CD4-positive, CD25-positive, alpha-beta regulatory T cell (primary cell): ENCODE measurements at regions not wholly inside any gene's neighbourhood (a gene's known extent, or its start where the extent isn't known, plus 50 kb on each side); places are given as distances from the start of the nearest gene placed in this dataset.
"Not testable (repeated sequence)": the region's sequence is repeated elsewhere in the genome, so short reads cannot be mapped to it uniquely, and the experiment has no call there.

Experiments
- ATAC-seq, 2 donors: fragments of 150-1000 bp; cut with Tn5 transposase; one replicate each; pipeline ENCODE4 v1.10.0; 2021; ENCODE audit warnings: low read depth in 2 of 2, moderate number of reproducible peaks in 2 of 2, moderate library complexity in 1 of 2
- DNase-seq, 3 donors: peaks; one replicate each; pipeline versions ENCODE4 v3.0.0 to v3.0.0-alpha.2; 2012 to 2022; ENCODE audit warnings: mixed read lengths in 1 of 3
- H3K27ac ChIP-seq: one replicate; pipeline ENCODE4 v1.7.0; 2013; ENCODE audit warnings: mild to moderate bottlenecking, low read length; ENCODE audit not compliant: insufficient read depth, poor library complexity, severe bottlenecking
- H3K27me3 ChIP-seq: one replicate; pipeline ENCODE4 v1.7.0; 2013; ENCODE audit warnings: low read length; ENCODE audit not compliant: control insufficient read depth, insufficient read depth
- H3K36me3 ChIP-seq: one replicate; pipeline ENCODE4 v1.7.0; 2013; ENCODE audit warnings: mild to moderate bottlenecking, low read length, moderate library complexity; ENCODE audit not compliant: control insufficient read depth, insufficient read depth
- H3K4me1 ChIP-seq: 2 replicates; pipeline ENCODE4 v1.7.0; 2013; ENCODE audit warnings: mild to moderate bottlenecking, low read length; ENCODE audit not compliant: insufficient read depth, control insufficient read depth, poor library complexity, severe bottlenecking
- H3K4me3 ChIP-seq: one replicate; pipeline ENCODE4 v1.7.0; 2013; ENCODE audit warnings: low read depth, mild to moderate bottlenecking, low read length, moderate library complexity
- H3K9me3 ChIP-seq, 2 experiments: 1 replicate in 1 of 2; 2 replicates in 1 of 2; pipeline ENCODE4 v1.7.0; 2013; ENCODE audit warnings: low read length in 2 of 2, mild to moderate bottlenecking in 1 of 2, moderate library complexity in 1 of 2; ENCODE audit not compliant: control insufficient read depth in 2 of 2
- H3K27ac Mint-ChIP-seq, 3 donors: one replicate each; pipeline ENCODE4 v1.8.0; 2020 to 2022; ENCODE audit warnings: mild to moderate bottlenecking in 3 of 3, mixed read lengths in 3 of 3, moderate library complexity in 2 of 3
- H3K27me3 Mint-ChIP-seq: one replicate; pipeline ENCODE4 v1.8.0; 2022; ENCODE audit warnings: mild to moderate bottlenecking, mixed read lengths
- H3K36me3 Mint-ChIP-seq: one replicate; pipeline ENCODE4 v1.8.0; 2020; ENCODE audit warnings: mixed read lengths
- H3K4me1 Mint-ChIP-seq, 4 donors: one replicate each; pipeline ENCODE4 v1.8.0; 2020 to 2022; ENCODE audit warnings: mixed read lengths in 4 of 4, mild to moderate bottlenecking in 1 of 4
- H3K4me3 Mint-ChIP-seq, 4 donors: one replicate each; pipeline ENCODE4 v1.8.0; 2020 to 2022; ENCODE audit warnings: mild to moderate bottlenecking in 4 of 4, mixed read lengths in 4 of 4, moderate library complexity in 3 of 4
- H3K9me3 Mint-ChIP-seq, 7 donors: one replicate each; pipeline ENCODE4 v1.8.0; 2020 to 2022; ENCODE audit warnings: mixed read lengths in 7 of 7, mild to moderate bottlenecking in 3 of 7, moderate library complexity in 2 of 7

DNA sequence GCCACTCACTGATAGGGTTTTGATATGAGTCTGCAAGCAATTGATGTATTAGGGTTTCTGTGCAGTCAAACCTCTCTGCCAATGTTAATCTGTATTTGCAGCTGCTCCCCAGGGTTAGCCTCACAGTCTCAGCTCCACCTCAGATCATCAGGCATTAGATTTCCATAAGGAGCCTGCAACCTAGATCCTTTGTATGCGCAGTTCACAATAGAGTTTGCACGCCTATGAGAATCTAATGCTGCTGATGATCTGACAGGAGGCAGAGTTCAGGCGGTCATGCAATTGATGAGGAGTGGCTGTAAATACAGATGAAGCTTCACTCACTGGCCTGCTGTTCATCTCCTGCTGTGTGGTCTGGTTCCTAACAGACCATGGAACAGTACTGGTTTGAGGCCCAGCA, 280.6 kb downstream of the PAPSS1 start:
- no peaks in the 10 kb centered on the region for H3K36me3 Mint-ChIP-seq
- H3K27ac ChIP-seq, result no peak overlapping the region
- ATAC-seq, result no peak
- no peak overlapping the region for H3K4me3 Mint-ChIP-seq
- H3K9me3 ChIP-seq, result no peaks in the 10 kb centered on the region
- no peak for DNase-seq
- no peaks in the 10 kb centered on the region for H3K4me1 ChIP-seq
- H3K9me3 Mint-ChIP-seq, result peaks cover 0 to 1% (median 0%) of the 10 kb centered on the region in 7 donors
- H3K36me3 ChIP-seq, result no peaks in the 10 kb centered on the region
- no peaks in the 10 kb centered on the region for H3K27me3 ChIP-seq
- H3K27ac Mint-ChIP-seq, result no peak overlapping the region
- no peaks in the 10 kb centered on the region for H3K27me3 Mint-ChIP-seq
- no peaks in the 10 kb centered on the region for H3K4me1 Mint-ChIP-seq
- no peak overlapping the region for H3K4me3 ChIP-seq

DNA sequence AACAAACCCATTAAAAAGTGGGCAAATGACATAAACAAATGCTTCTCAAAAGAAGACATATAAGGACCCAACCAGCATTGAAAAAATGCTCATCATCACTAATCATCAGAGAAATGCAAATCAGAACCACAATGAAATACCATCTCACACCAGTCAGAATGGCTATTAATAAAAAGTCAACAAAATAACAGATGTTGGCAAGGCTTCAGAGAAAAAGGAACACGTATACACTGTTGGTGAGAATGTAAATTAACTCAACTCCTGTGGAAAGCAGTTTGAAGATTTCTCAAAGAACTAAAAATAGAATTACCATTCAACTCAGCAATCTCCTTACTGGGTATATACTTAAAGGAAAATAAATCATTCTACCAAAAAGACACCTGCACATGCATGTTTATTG, 283.6 kb downstream of the PAPSS1 start:
- not testable (repeated sequence) for H3K36me3 Mint-ChIP-seq, H3K27me3 Mint-ChIP-seq, H3K9me3 ChIP-seq, H3K27ac ChIP-seq, H3K4me3 Mint-ChIP-seq, ATAC-seq, H3K4me1 ChIP-seq, H3K4me1 Mint-ChIP-seq, H3K36me3 ChIP-seq, H3K27me3 ChIP-seq, H3K4me3 ChIP-seq, H3K27ac Mint-ChIP-seq, H3K9me3 Mint-ChIP-seq, DNase-seq

DNA sequence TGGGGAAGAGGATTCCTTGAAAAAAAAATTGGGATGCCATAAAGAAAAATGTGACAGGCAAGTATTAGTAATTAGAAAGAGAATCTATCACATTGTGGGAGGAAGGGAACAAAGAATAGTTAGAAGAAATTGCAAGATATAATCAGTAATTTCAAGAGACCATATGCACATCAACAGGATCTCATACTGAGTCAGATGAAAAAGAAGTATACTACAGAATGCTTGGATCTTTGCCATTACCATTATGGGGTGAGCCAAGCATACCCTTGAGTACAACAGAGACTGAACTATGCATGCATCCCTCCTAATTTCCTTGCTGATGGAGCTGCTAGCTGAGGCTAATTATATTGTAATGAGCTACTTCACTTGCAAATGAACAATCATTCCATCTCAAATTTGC, 287.6 kb downstream of the PAPSS1 start:
- Mint-ChIP-seq H3K27me3 (no peaks in the 10 kb centered on the region), H3K9me3 (peaks cover 0 to 4% (median 0%) of the 10 kb centered on the region in 7 donors), H3K27ac (no peak overlapping the region), H3K4me1 (no peaks in the 10 kb centered on the region), H3K36me3 (no peaks in the 10 kb centered on the region), H3K4me3 (no peak overlapping the region)
- DNase-seq (no peak), ATAC-seq (no peak)
- no peak overlapping the region for H3K4me3 ChIP-seq
- peaks cover 2% of the 10 kb centered on the region for H3K27me3 ChIP-seq
- no peaks in the 10 kb centered on the region for H3K36me3 ChIP-seq
- no peak overlapping the region for H3K27ac ChIP-seq
- H3K9me3 ChIP-seq, result no peaks in the 10 kb centered on the region
- H3K4me1 ChIP-seq, result no peaks in the 10 kb centered on the region

DNA sequence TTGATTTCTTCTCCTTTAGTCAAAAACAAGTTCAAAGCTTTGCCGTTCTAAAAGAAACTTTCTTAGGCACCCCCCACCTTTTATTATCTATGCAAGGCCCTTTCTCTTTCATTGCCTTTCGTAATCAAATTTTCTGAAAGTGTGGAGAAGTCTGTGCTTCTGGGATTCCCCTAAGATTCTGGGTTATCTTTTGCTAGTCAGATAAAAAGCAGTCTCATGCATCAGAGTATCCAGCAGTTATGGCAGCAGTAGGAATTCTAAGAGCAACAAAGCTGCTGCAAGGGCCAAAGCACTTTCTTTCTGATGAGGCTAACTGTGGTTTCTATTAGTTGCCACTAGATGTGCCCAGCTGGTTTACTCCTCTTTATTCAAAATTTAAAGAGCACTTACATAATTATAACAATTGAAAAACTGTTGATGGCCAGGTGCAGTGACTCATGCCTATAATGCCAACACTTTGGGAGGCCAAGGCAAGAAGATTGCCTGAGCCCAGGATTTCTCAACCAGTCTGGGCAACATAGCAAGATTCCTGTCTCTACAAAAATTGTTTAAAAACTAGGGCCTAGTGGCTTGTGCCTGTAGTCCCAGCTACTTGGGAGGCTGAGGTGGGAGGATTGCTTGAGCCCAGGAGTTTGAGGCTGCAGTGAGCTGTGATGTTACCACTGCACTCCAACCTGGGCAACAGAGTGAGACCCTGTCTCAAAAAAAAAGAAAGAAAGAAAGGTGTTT, 296.2 kb downstream of the PAPSS1 start:
- Mint-ChIP-seq H3K4me1 (no peaks in the 10 kb centered on the region), H3K27ac (no peak overlapping the region), H3K9me3 (peaks cover 0 to 4% (median 2%) of the 10 kb centered on the region in 7 donors), H3K27me3 (no peaks in the 10 kb centered on the region), H3K36me3 (no peaks in the 10 kb centered on the region), H3K4me3 (no peak overlapping the region)
- ATAC-seq (no peak), DNase-seq (no peak)
- peaks cover 0 to 4% of the 10 kb centered on the region in 2 experiments for H3K9me3 ChIP-seq
- no peaks in the 10 kb centered on the region for H3K4me1 ChIP-seq
- H3K27ac ChIP-seq, result no peak overlapping the region
- H3K27me3 ChIP-seq, result no peaks in the 10 kb centered on the region
- H3K36me3 ChIP-seq, result no peaks in the 10 kb centered on the region
- H3K4me3 ChIP-seq, result no peak overlapping the region

DNA sequence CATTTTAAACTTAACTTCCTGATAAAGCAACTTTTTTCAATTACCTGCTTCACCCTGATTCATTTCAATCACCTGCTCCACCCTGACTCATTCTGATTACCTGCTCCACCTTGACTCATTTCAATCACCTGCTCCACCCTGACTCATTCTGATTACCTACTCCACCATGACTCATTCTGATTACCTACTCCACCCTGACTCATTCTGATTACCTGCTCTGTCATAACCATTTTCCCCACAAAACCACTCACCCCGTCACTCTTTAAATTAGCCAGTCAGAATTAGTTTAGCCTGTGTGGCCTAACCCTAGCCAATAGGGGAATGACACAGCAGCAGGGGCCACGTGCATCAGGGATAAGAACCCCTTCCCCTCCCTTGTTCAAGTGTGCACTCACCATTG, 300.5 kb downstream of the PAPSS1 start:
- not testable (repeated sequence) for H3K27ac Mint-ChIP-seq, H3K27ac ChIP-seq, ATAC-seq

DNA sequence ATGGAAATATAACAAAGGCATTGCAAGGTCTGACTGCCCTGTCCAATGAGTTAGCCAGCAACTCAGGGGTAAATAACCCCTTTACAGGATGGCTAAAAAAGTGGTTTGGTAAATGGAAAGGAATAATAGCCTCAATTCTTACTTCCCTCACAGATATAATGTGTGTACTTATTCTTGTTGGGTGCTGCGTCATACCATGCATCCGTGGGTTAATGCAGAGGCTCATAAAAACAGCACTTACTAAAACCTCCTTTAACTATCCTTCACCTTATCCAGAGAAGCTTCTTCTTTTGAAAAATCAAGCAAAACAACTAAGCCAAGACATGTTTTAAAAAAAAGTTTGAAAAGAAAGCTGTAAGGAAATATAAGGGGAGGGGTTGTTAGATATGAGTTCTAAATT, 301.0 kb downstream of the PAPSS1 start:
- Mint-ChIP-seq H3K9me3 (peaks cover 0 to 9% (median 2%) of the 10 kb centered on the region in 7 donors), H3K27me3 (peaks cover 4% of the 10 kb centered on the region), H3K4me3 (no peak overlapping the region), H3K36me3 (no peaks in the 10 kb centered on the region), H3K27ac (no peak overlapping the region), H3K4me1 (no peaks in the 10 kb centered on the region)
- peaks cover 0 to 4% of the 10 kb centered on the region in 2 experiments for H3K9me3 ChIP-seq
- no peak overlapping the region for H3K27ac ChIP-seq
- DNase-seq (no peak), ATAC-seq (no peak)
- H3K36me3 ChIP-seq, result no peaks in the 10 kb centered on the region
- no peaks in the 10 kb centered on the region for H3K4me1 ChIP-seq
- no peaks in the 10 kb centered on the region for H3K27me3 ChIP-seq
- H3K4me3 ChIP-seq, result no peak overlapping the region

More for the DNA sequence above, 300.5 kb downstream of the PAPSS1 start:
- not testable (repeated sequence) for H3K4me1 Mint-ChIP-seq, H3K9me3 Mint-ChIP-seq, H3K4me1 ChIP-seq, H3K4me3 ChIP-seq, H3K27me3 ChIP-seq, H3K36me3 Mint-ChIP-seq, H3K36me3 ChIP-seq, H3K9me3 ChIP-seq, H3K27me3 Mint-ChIP-seq, H3K4me3 Mint-ChIP-seq, DNase-seq

DNA sequence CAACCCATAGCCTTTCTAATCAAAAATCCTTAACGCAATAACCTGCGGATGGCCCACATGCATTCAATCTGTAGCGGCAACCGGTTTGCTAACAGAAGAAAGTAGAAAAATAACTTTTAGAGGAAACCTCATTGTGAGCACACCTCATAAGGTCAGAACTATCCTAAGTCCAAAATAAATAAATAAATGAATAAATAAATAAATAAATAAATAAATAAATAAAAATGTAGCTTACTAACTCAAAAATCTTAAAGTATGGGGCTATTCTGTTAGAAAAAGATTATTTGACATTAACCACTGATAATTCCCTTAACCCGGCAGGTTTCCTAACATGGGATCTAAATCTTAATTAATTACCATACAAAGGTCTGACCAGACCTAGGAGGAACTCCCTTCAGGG, 304.5 kb downstream of the PAPSS1 start:
- H3K4me1 Mint-ChIP-seq, H3K36me3 Mint-ChIP-seq, H3K27me3 Mint-ChIP-seq, H3K4me3 Mint-ChIP-seq, H3K27ac Mint-ChIP-seq, H3K4me3 ChIP-seq, H3K4me1 ChIP-seq, H3K27me3 ChIP-seq, DNase-seq, H3K36me3 ChIP-seq, H3K9me3 ChIP-seq, H3K27ac ChIP-seq, ATAC-seq: not testable (repeated sequence)
- H3K9me3 Mint-ChIP-seq, result peaks cover 0 to 12% (median 1%) of the 10 kb centered on the region in 7 donors

DNA sequence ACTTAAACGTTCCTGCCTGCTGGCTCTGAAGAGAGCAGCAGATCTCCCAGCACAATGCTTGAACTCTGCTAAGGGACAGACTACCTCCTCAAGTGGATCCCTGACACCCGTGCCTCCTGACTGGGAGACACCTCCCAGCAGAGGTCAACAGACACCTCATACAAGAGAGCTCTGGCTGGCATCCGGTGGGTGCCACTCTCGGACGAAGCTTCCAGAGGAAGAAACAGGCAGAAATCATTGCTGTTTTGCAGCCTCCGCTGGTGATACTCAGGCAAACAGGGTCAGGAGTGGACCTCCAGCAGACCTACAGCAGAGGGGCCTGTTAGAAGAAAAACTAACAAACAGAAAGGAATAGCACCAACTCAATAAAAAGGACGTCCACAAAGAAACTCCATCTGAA, 310.2 kb downstream of the PAPSS1 start:
- not testable (repeated sequence) for H3K36me3 Mint-ChIP-seq, H3K4me1 ChIP-seq, H3K9me3 ChIP-seq, H3K36me3 ChIP-seq, DNase-seq, H3K4me1 Mint-ChIP-seq, H3K27me3 ChIP-seq, H3K27ac ChIP-seq, H3K27me3 Mint-ChIP-seq, H3K27ac Mint-ChIP-seq, ATAC-seq, H3K4me3 ChIP-seq
- peak overlapping the region in 1 of 4 donors; percentile 51 for H3K4me3 Mint-ChIP-seq
- peaks cover 0 to 11% (median 0%) of the 10 kb centered on the region in 7 donors for H3K9me3 Mint-ChIP-seq
